Glomerular endothelial cell (primary cell): ENCODE measurements at regions not wholly inside any gene's neighbourhood (a gene's known extent, or its start where the extent isn't known, plus 50 kb on each side); places are given as distances from the start of the nearest gene placed in this dataset.
"Not testable (repeated sequence)": the region's sequence is repeated elsewhere in the genome, so short reads cannot be mapped to it uniquely, and the experiment has no call there.

Experiments
- DNase-seq: peaks from one replicate; pipeline ENCODE4 v3.0.0-alpha.2; 2011; ENCODE audit warnings: low read depth, low spot score; ENCODE audit errors: extremely low read depth

DNA sequence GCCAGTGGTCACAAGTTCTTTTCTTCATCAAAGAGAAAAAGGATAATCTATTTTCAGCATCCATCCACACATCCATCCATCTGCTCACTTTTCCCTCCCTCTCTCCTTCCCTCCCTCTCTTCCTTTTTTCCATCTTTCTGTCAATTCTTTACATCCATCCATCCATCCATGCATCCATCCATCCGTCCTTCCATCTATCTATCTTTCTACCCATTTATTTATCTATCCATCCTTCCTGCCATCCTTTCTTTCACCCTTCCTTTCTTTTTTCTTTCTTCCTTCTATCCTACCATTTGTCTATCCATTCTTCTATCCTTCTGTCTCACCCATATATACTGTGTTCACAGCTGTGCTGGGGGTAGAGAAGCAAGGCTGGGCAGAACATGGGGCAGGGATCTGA lies 212.4 kb upstream of the GALNT2 start:
- no peak for DNase-seq

- no peak for DNase-seq
Measured at GRCh38 chr1:229856009-229856650, 210.9 kb upstream of the GALNT2 start.

DNA sequence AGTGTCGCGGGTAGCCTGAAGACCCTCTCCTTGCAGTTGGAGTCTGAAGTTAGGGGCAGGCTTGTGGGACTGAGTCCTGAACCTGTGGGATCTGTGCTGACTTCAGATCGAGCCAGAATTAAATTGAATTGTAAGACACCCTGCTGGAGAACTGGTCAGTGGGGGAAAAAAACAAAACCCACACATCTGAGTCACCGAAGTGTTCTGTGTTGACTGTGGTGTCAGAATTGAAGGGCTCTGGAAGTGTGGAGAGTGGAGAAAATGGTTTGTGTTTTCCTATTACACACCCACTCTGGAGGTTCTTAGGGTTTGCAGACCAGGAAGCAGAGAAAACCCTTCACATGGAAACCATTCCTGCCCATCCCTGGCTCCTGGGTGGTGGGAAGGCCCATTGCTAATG lies 209.5 kb upstream of the GALNT2 start:
- no peak for DNase-seq

GRCh38 chr1:229859026-229859425 lies 208.0 kb upstream of the GALNT2 start:
- DNase-seq: no peak

- DNase-seq: no peak
Measured at GRCh38 chr1:229860926-229861325, 206.1 kb upstream of the GALNT2 start.

GRCh38 chr1:229862017-229862774 lies 204.8 kb upstream of the GALNT2 start:
- no peak for DNase-seq

- DNase-seq: no peak
Measured at GRCh38 chr1:229863651-229864545, 203.1 kb upstream of the GALNT2 start.

DNA sequence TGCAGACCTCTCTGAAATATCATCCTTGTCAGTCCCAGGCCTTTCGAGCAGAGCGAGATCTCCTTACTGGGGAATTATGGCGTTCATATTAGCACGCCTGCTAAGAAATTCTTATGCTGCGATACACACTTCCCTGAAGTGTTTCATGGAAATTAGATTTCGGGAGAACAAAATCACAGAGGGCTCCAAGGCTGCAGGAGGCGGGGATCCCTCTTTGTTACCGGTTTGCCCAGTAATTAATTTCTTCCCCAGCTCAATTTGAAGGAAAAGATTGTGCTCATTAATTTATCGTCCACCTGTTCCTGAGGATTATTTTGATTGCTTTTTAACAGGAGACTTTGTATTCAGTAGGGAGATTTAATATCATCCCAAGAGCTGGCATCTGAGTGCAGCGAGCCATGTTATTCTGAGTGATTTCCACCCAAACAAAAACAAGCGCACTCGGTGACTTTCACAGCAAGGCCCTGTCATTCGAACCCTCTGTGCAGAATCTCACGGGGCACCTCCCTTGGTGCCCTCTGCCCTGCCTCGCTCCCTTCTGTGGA lies 202.3 kb upstream of the GALNT2 start:
- no peak for DNase-seq

DNA sequence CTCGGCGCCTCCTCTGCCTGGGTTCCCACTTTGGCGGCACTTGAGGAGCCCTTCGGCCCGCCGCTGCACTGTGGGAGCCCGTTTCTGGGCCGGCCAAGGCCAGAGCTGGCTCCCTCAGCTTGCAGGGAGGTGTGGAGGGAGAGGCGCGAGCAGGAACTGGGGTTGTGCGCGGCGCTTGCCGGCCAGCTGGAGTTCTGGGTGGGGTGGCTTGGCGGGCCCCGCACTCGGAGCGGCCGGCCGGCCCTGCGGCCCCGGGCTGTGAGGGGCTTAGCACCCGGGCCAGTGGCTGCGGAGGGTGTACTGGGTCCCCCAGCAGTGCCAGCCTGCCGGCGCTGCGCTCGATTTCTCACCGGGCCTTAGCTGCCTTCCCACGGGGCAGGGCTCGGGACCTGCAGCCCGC lies 201.7 kb upstream of the GALNT2 start:
- DNase-seq: not testable (repeated sequence)

DNA sequence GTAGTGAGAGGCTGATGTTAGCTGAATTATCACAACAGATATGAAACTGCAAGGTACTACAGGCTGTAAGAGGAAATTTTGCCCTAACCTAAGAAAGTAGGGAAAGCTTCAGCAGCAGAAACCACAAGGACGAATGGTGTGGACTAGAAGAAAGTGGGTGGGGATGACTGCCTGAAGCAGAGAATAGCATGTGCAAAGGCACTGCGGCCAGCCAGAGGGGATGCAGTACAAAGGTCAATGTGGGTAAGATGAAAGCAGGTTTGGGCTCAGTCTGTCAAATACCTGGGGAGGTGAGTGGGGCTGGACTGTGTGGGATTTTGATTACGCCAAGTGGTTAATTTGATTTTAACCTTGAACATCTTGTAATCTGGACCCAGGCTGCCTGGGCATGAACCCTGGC lies 199.3 kb upstream of the GALNT2 start:
- no peak for DNase-seq

- DNase-seq: no peak
Measured at GRCh38 chr1:229869240-229869639, 197.8 kb upstream of the GALNT2 start.

DNA sequence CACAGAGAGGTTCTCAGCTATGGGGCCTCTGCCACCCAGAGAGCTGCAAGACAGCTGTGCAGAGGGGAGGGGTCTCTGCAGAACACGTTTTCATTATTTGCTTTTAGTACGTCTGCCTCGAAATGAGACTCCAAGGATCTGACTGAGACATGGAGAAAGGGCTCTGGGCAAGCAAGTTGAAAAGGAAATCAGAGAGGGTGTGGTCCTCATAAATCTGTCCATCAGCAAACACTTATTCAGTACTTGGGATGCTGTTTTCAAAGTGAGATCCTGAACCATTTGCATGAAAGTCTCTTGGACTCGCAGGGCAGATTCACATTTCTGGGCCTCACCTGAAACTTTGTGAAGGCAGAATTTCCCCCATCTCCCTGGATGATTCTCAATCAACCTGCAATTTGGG lies 197.4 kb upstream of the GALNT2 start:
- DNase-seq: no peak

DNA sequence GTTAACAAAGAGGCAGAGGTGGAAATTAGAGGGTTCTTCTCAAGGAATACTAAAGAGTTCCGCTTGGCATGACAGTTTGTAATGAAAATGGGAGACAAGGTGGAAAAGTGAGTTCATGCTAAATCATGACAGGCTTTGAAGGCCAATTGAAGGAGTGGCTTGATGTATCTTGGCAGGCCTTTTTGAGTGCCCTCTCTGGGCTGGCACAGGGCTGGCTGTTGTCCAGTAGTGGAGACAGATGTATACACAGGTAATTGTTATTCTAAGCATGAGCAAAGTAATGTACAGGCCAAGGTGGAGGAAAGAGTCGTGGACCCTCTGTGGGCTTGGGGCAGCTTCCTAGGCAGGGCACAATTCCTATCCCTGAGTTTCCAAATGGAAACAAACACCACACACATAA lies 196.7 kb upstream of the GALNT2 start:
- DNase-seq: no peak

DNA sequence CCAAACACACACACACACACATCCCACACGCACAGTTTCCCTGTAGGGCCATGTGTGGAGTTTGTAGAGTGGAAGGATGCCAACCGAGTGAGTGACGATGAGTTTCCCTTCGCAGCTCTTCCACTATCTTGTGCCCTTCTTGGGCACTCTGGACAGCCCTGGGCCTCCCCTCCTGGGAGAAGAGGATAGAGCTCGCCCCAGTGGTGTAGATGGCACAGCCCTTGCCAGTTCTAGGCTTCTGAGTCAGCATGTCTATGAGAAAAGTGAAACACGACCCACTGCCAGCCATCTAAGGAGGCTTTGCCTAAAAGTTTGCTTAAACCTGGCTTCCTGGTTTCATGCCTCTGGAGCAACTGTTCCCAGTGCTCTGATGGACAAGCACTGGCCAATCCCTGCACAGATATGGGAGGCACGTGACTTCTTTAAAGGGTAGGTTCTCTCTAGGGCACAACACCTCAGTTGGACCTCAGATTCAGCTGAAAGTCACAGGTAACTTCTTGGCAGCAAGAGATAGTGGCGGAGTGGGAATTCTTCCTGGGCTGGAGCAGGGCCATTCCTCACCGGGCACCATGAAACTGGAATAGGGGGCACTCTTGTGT lies 195.9 kb upstream of the GALNT2 start:
- DNase-seq: no peak

DNA sequence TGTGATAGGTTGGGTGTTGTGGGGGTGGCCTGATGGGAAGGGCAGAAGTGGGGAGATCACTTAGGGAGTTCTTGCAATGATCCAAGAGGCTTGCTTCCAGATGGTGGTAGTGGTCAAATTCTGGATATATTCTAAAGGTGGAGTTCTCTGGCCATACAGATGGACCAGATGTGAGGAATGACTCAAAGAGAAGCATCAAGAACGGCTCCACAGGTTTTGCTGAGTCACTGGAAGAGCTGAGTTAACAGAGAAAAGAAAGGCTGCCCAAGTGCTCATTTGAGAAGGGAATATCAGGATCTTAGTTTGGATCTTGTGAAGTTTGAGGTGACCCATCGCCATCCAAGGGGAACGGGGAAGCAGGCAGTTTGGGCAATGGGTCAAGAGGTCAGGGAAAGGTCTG lies 192.9 kb upstream of the GALNT2 start:
- DNase-seq: no peak

DNA sequence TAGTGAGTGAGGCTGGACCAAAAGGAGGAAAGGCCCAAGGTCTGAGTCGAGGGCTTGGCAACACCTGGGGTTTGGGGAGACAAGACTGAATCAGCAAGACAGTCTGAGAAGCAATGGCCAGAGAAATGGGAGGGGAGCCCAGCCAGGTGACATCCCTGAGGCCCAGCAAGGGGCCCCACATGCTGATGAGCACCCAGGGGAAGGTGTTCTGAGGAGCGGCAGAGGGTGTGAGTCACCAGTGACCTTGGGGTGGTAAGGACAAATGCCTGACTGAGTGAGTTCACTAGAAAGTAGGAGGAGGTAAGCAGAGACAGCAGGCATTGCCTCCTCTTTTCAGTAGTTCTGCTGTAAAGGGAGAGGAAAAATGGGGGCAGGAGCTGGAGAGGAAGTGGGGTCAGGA lies 192.4 kb upstream of the GALNT2 start:
- no peak for DNase-seq

- DNase-seq: no peak
Measured at GRCh38 chr1:229875086-229875485, 192.0 kb upstream of the GALNT2 start.

DNA sequence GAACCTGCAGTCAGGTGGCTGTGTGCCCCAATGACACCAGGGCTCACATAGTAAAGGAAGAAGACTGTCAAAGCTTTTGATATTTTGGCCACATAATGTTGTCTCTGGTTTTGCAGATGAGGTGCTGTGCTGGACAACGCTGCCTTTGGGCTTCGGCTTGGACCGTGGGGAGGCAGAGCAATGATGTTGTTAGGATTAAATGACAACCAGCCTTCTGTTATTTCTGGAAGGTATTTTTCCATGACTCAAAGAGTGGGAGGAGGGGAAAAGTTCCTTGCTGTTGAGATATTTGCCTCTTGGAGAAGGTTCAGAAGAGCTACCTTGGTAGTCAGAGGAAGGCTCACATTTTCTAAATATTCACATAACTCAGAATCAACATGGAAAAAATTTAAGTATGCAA lies 187.3 kb upstream of the GALNT2 start:
- no peak for DNase-seq

DNA sequence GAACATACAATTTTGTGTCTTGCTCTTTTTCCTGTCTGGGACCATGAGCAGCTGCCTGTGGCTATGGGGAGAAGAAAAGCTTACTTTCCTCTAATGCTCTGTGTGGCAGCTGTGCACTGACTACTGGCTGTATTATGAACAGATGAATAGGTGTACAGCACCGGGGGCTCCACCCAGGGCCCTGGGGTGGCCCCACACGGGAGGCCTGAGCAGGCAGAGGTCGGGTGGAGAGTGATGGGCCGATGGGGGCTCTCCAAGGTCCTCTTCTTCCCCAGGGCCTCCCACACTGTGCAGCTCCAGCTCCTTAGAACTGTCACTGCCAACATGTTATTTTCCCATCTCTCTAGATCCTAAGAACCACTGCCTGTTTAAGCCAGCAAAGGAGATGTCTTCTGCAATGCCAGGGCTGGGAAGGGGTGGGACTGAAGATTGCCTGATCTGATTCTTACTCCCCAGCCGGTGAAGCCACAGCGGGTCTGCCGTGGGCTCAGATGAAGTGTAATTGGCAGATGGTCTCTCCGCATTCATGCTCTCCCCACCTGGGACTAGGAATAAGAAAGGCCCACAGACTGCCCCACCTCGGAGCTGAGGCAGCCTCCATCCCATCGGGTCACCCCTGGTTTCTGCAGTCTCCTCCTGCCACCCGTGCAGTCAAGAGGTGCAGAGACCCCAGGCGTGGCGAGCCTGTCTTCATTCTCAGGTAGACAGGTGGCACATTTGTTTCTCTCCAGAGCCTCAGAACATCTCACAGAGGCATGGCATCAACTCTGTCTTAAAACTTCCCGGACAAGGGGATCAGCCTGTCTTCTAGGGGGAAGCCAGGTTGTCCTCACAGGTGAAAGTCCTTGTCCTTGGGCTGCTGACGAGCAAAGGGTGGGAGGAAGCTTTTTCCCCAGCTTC lies 186.5 kb upstream of the GALNT2 start:
- DNase-seq: no peak

DNA sequence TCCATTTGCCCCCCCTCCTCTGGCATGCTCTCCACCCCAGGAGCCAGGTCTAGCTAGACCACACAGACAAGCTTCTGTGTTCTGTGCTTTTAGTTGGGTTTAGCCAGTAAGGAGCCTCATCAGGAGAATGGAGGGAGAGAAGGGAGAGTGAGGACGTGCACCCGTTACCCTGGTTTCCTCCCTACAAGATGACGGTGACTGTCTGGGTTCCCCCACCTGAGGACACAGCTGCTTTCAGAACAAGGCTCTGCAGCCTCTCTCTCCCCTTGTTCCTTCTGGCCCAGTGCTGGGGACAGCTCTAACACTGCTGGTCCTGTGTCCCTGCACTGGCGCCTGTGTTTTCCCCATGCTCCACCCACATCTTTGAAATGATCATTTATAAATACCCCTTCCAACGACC lies 184.4 kb upstream of the GALNT2 start:
- DNase-seq: no peak
